GM13976 (cell line): ENCODE measurements at regions not wholly inside any gene's neighbourhood (a gene's known extent, or its start where the extent isn't known, plus 50 kb on each side); places are given as distances from the start of the nearest gene placed in this dataset.
"Not testable (repeated sequence)": the region's sequence is repeated elsewhere in the genome, so short reads cannot be mapped to it uniquely, and the experiment has no call there.

Experiments
- DNase-seq: peaks from one replicate; pipeline ENCODE4 v3.0.0; 2012; ENCODE audit warnings: low spot score
- in situ Hi-C: fragments of 300-500 bp; cut with MboI; formaldehyde crosslinking; loops from one replicate; pipeline ENCODE4 v1.12.0; 2022; ENCODE audit warnings: low sequenced_read_pairs, mixed read lengths, inconsistent platforms; ENCODE audit not compliant: unreplicated experiment
- TF ChIP-seq, protein P1 (sequence below): IDR thresholded peaks from 2 replicates; pipeline ENCODE4 v1.5.1; 2012; ENCODE audit warnings: borderline replicate concordance, mild to moderate bottlenecking; ENCODE audit not compliant: insufficient read depth; ENCODE audit errors: extremely low read depth, missing control alignments, control extremely low read depth

DNA sequence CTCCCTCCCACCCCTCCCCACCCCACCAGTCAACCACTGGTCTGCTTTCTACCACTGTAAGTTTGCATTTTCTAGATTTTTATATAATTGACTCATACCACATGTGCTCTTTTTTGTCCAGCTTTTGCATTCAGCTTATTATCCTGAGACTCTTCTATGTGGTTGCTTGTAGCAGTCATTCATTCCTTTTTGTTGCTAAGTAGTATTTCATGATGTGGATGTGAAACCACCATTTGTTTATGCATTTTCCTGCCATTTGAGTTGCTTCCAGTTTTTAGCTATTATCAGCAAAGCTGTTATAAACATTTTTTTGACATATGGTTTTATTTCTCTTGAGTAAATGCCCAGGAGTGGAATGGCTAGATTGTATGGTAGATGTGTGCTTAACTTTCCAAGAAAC is 77.0 kb upstream of the FGF3 start:
- no peak for DNase-seq
- TF ChIP-seq, protein P1, sequence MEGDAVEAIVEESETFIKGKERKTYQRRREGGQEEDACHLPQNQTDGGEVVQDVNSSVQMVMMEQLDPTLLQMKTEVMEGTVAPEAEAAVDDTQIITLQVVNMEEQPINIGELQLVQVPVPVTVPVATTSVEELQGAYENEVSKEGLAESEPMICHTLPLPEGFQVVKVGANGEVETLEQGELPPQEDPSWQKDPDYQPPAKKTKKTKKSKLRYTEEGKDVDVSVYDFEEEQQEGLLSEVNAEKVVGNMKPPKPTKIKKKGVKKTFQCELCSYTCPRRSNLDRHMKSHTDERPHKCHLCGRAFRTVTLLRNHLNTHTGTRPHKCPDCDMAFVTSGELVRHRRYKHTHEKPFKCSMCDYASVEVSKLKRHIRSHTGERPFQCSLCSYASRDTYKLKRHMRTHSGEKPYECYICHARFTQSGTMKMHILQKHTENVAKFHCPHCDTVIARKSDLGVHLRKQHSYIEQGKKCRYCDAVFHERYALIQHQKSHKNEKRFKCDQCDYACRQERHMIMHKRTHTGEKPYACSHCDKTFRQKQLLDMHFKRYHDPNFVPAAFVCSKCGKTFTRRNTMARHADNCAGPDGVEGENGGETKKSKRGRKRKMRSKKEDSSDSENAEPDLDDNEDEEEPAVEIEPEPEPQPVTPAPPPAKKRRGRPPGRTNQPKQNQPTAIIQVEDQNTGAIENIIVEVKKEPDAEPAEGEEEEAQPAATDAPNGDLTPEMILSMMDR: no peak
- in situ Hi-C loops: loop anchor here (25.0 kb wide), 1 partner anchor 184 kb away; the partner anchor contains the start of gene FGF19

DNA sequence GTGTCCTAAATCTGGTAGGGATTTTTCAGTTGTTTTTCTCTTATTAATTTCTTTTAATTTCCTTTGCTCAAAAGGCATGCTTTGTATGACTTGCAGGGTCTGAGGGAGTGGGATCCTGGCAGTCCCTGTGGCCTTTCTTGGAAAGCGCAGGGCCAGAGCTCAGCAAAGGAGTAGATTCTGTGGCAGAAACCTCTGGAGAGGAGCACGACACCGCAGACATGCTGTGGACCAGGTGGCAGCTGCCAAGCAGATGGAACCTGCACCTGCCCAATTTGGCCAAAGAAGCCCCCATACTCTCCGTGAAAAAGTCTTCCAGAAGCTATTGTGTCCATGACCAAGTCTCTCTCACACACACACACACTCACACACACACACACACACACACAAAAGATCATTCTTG is 78.9 kb upstream of the FGF3 start:
- TF ChIP-seq, protein P1: no peak
- DNase-seq: no peak
- in situ Hi-C loops: loop anchor here (25.0 kb wide), 1 partner anchor 186 kb away; the partner anchor contains the start of gene FGF19

DNA sequence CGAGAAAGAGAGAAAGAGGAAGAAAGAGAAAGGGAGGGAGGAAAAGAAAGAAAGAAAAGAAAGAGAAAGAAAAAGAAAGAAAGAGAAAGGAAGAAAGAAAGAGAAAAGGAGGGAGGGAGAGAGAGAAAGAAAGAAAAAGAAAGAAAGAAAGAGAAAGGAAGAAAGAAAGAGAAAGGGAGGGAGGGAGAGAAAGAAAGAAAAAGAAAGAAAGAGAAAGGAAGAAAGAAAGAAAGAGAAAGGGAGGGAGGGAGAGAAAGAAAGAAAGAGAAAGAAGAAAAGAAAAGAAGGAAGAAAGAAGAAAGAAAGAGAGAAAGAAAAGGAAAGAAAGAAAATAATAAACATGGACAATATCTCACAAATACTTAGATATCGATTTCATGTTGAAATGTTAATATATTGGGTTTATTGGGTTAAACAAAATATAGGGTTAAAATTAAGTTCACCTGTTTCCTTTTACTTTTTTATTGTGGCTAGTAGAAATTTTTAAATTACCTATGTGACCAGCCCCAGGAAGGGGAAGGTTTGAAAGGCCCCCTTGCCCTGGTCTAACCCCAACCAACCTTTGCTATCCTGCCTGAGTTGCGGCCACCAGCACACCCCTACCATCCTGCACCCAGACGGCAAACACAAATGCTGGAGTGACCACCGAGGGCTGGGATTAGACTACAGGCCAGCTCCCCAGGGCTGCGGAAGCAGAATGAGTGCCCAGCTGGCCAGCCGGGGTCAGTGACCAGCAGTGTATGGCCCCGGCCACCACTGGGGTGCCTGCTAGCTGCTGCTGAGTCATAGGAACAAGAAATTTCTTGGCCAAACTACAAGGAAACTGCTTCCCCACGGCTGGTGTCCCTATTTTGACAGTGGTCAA is 81.0 kb upstream of the FGF3 start:
- no peak for DNase-seq
- in situ Hi-C loops: loop anchor here (25.0 kb wide), 1 partner anchor 188 kb away; the partner anchor contains the start of gene FGF19
- TF ChIP-seq, protein P1: no peak

DNA sequence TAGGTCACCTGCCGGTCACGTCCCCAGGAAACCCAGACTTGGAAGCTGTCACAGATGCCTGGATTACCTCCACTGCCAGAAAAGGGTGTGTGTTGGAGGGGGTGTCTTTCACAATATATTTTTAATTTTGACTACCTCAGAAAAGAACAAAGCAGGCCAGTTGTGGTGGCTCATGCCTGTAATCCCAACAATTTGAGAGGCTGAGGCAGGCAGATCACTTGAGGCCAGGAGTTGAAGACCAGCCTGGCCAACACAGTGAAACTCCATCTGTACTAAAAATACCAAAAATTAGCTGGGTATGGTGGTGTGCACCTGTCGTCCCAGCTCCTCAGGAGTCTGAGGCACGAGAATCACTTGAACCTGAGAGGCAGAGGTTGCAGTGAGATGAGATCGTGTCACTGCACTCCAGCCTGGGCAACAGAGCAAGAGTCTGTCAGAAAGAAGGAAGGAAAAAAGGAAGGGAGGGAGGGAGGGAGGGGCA is 81.6 kb upstream of the FGF3 start:
- in situ Hi-C loops: not testable (repeated sequence)

DNA sequence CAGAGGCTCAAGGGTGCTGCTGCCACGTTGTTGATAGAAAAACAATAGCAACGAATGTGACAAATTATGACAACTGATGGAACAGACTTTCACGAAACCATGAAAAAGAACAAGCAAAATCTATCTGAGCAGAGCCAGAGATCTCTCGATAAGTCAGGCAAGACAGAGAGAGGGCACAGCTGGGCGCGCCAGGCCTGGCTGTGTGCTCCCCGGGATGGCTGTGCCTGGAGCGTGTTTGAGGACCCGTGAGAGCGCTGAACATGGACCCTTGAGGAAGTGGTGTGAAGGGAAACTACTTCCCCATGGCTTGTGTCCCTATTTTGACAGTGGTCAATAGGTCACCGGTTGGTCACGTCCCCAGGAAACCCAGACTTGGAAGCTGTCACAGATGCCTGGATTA is 83.1 kb upstream of the FGF3 start:
- TF ChIP-seq, protein P1: no peak
- no peak for DNase-seq
- in situ Hi-C loops: no loop called here

More for the DNA sequence above, 81.6 kb upstream of the FGF3 start:
- not testable (repeated sequence) for DNase-seq

DNA sequence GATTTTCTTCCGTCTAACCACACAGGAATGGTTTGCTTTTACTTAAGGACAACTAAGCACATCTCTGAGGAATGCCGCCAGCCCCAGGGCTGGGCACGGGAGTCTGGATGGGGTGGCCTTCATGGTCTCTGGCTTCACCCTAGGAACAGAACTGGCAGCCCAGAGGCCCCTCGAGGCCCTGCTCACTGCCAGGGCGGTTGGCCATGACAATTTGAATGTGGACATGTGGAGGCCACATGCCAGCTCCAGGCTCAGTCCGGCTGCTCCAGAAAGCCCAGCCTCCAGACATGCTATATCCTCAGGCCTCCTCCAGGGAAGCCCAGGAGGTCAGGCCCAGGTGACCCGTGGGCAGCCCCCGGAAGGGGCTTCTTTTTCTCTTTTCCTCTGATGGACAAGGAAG is 84.0 kb upstream of the FGF3 start:
- in situ Hi-C loops: no loop called here
- no peak for DNase-seq
- TF ChIP-seq, protein P1: no peak
